Keratinocyte (primary cell): ENCODE measurements at regions not wholly inside any gene's neighbourhood (a gene's known extent, or its start where the extent isn't known, plus 50 kb on each side); places are given as distances from the start of the nearest gene placed in this dataset.

Experiments
- DNase-seq: peaks from one replicate; pipeline ENCODE4 v3.0.0-alpha.2; 2011; ENCODE audit warnings: low read depth, missing footprints, low spot score
- FAIRE-seq: peaks from 2 replicates; lab custom pipeline; 2011; peaks lifted over from hg19 to GRCh38; lab: Jason Lieb, UNC
- H2AFZ ChIP-seq: 2 replicates; pipeline ENCODE4 v1.6.0; 2012; ENCODE audit warnings: low read length, control low read depth, inconsistent platforms; ENCODE audit not compliant: control insufficient read depth
- H3K27ac ChIP-seq: 2 replicates; pipeline ENCODE4 v1.5.1; 2011; ENCODE audit warnings: low read length; ENCODE audit not compliant: control insufficient read depth, insufficient read depth
- H3K27me3 ChIP-seq: 3 replicates; pipeline ENCODE4 v1.6.0; 2011; ENCODE audit warnings: low read length; ENCODE audit not compliant: control insufficient read depth, insufficient read depth; ENCODE audit errors: extremely low read depth
- H3K36me3 ChIP-seq, 2 experiments: 2 replicates in 1 of 2; 3 replicates in 1 of 2; pipeline ENCODE4 v1.5.1; 2011; ENCODE audit warnings: low read length in 2 of 2, mild to moderate bottlenecking in 1 of 2; ENCODE audit not compliant: control insufficient read depth in 2 of 2, insufficient read depth in 2 of 2; ENCODE audit errors: extremely low read depth in 1 of 2
- H3K4me1 ChIP-seq: 3 replicates; pipeline ENCODE4 v1.5.1; 2011; ENCODE audit warnings: low read length; ENCODE audit not compliant: control insufficient read depth, insufficient read depth; ENCODE audit errors: extremely low read depth
- H3K4me2 ChIP-seq: 3 replicates; pipeline ENCODE4 v1.6.0; 2011; ENCODE audit warnings: low read depth, low read length; ENCODE audit not compliant: control insufficient read depth, insufficient read depth; ENCODE audit errors: extremely low read depth
- H3K4me3 ChIP-seq, 3 experiments: fragments of 200-600 bp in 1 of 3; sonication (generic) in 1 of 3; 2 replicates in 2 of 3; 3 replicates in 1 of 3; pipeline ENCODE4 v1.5.1; 2011 to 2016; ENCODE audit warnings: low read length in 3 of 3, mild to moderate bottlenecking in 3 of 3, control low read depth in 2 of 3, inconsistent platforms in 1 of 3, low read depth in 1 of 3, mixed read lengths in 1 of 3, mixed run types in 1 of 3, moderate library complexity in 1 of 3; ENCODE audit not compliant: control insufficient read depth in 2 of 3, insufficient read depth in 2 of 3; ENCODE audit errors: extremely low read depth in 1 of 3
- H3K79me2 ChIP-seq: 2 replicates; pipeline ENCODE4 v1.6.0; 2012; ENCODE audit warnings: low read length; ENCODE audit not compliant: control insufficient read depth, insufficient read depth
- H3K9ac ChIP-seq: 3 replicates; pipeline ENCODE4 v1.6.0; 2011; ENCODE audit warnings: low read length; ENCODE audit not compliant: control insufficient read depth, insufficient read depth; ENCODE audit errors: extremely low read depth
- H3K9me1 ChIP-seq: 3 replicates; pipeline ENCODE4 v1.6.0; 2011; ENCODE audit warnings: low read length; ENCODE audit not compliant: control insufficient read depth, insufficient read depth; ENCODE audit errors: extremely low read depth
- H3K9me3 ChIP-seq: 2 replicates; pipeline ENCODE4 v1.5.1; 2012; ENCODE audit warnings: low read depth, low read length; ENCODE audit not compliant: control insufficient read depth
- H4K20me1 ChIP-seq: 3 replicates; pipeline ENCODE4 v1.6.0; 2011; ENCODE audit warnings: low read length; ENCODE audit not compliant: control insufficient read depth, insufficient read depth; ENCODE audit errors: extremely low read depth
- EZH2 ChIP-seq: IDR thresholded peaks from one replicate; pipeline ENCODE4 v1.6.1; 2012; ENCODE audit warnings: inconsistent platforms, mild to moderate bottlenecking, low read length, moderate library complexity
- dilution Hi-C: fragments of 300-500 bp; cut with MboI; formaldehyde crosslinking; loops from one replicate; pipeline ENCODE4 v1.7.0; 2020; ENCODE audit warnings: low sequenced_read_pairs; ENCODE audit not compliant: extremely low pct_ligation_motif_present
- TF ChIP-seq, protein P1 (sequence below), 3 experiments: IDR thresholded peaks in 1 of 3; conservative IDR thresholded peaks in 1 of 3; optimal IDR thresholded peaks in 1 of 3; 2 replicates in 2 of 3; 3 replicates in 1 of 3; pipeline versions ENCODE3 to v1.5.1; 2011; ENCODE audit warnings: low read length in 3 of 3, mild to moderate bottlenecking in 3 of 3, moderate library complexity in 2 of 3, control low read depth in 1 of 3, inconsistent platforms in 1 of 3; ENCODE audit not compliant: insufficient read depth in 2 of 3; ENCODE audit errors: extremely low read depth in 1 of 3

GRCh38 chr1:23638188-23638619 is 53.4 kb upstream of the RPL11 start:
- Histone ChIP-seq H3K9me3 (no peaks in the 10 kb centered on the region), H3K27me3 (peaks cover 4% of the 10 kb centered on the region), H3K9ac (no peak overlapping the region), H4K20me1 (no peaks in the 10 kb centered on the region), H3K4me3 (no peak overlapping the region), H3K27ac (no peak overlapping the region), H3K36me3 (no peaks in the 10 kb centered on the region), H2AFZ (no peak overlapping the region), H3K79me2 (no peaks in the 10 kb centered on the region), H3K4me1 (peaks cover 3% of the 10 kb centered on the region), H3K4me2 (no peak overlapping the region), H3K9me1 (no peaks in the 10 kb centered on the region)
- TF ChIP-seq, protein P1, sequence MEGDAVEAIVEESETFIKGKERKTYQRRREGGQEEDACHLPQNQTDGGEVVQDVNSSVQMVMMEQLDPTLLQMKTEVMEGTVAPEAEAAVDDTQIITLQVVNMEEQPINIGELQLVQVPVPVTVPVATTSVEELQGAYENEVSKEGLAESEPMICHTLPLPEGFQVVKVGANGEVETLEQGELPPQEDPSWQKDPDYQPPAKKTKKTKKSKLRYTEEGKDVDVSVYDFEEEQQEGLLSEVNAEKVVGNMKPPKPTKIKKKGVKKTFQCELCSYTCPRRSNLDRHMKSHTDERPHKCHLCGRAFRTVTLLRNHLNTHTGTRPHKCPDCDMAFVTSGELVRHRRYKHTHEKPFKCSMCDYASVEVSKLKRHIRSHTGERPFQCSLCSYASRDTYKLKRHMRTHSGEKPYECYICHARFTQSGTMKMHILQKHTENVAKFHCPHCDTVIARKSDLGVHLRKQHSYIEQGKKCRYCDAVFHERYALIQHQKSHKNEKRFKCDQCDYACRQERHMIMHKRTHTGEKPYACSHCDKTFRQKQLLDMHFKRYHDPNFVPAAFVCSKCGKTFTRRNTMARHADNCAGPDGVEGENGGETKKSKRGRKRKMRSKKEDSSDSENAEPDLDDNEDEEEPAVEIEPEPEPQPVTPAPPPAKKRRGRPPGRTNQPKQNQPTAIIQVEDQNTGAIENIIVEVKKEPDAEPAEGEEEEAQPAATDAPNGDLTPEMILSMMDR (optimal IDR thresholded peaks at IDR 0.05 in 1 of 3, IDR thresholded peaks at IDR 0.05 in 1 of 3, conservative IDR thresholded peaks at IDR 0.05 in 1 of 3; ENCODE audit: extremely low read depth in 1 of 3, insufficient read depth in 2 of 3, low read length in 3 of 3) = no peak
- TF ChIP-seq EZH2 = no peak
- dilution Hi-C loops = no loop called here
- DNase-seq = no peak
- no peak for FAIRE-seq

- no peak overlapping the region for H3K27ac ChIP-seq
- dilution Hi-C loops = no loop called here
These were observed 55.6 kb upstream of the RPL11 start for GRCh38 chr1:23636009-23636408.

More at GRCh38 chr1:23636009-23636408, 55.6 kb upstream of the RPL11 start:
- H3K4me3 ChIP-seq = no peak overlapping the region
- TF ChIP-seq EZH2 = no peak
- TF ChIP-seq, protein P1 (optimal IDR thresholded peaks at IDR 0.05 in 1 of 3, IDR thresholded peaks at IDR 0.05 in 1 of 3, conservative IDR thresholded peaks at IDR 0.05 in 1 of 3; ENCODE audit: extremely low read depth in 1 of 3, insufficient read depth in 2 of 3, low read length in 3 of 3) = no peak
- H3K36me3 ChIP-seq = no peaks in the 10 kb centered on the region
- FAIRE-seq (no peak), DNase-seq (no peak)
- no peaks in the 10 kb centered on the region for H4K20me1 ChIP-seq
- H3K9me3 ChIP-seq = no peaks in the 10 kb centered on the region
- H3K4me1 ChIP-seq = peaks cover 3% of the 10 kb centered on the region
- no peaks in the 10 kb centered on the region for H3K9me1 ChIP-seq
- H3K79me2 ChIP-seq = no peaks in the 10 kb centered on the region
- no peak overlapping the region for H3K4me2 ChIP-seq
- peaks cover 4% of the 10 kb centered on the region for H3K27me3 ChIP-seq
- H2AFZ ChIP-seq = no peak overlapping the region
- no peak overlapping the region for H3K9ac ChIP-seq
